ENCODE measurements at regions not wholly inside any gene's neighbourhood (a gene's known extent, or its start where the extent isn't known, plus 50 kb on each side); places are given as distances from the start of the nearest gene placed in this dataset.

DNA sequence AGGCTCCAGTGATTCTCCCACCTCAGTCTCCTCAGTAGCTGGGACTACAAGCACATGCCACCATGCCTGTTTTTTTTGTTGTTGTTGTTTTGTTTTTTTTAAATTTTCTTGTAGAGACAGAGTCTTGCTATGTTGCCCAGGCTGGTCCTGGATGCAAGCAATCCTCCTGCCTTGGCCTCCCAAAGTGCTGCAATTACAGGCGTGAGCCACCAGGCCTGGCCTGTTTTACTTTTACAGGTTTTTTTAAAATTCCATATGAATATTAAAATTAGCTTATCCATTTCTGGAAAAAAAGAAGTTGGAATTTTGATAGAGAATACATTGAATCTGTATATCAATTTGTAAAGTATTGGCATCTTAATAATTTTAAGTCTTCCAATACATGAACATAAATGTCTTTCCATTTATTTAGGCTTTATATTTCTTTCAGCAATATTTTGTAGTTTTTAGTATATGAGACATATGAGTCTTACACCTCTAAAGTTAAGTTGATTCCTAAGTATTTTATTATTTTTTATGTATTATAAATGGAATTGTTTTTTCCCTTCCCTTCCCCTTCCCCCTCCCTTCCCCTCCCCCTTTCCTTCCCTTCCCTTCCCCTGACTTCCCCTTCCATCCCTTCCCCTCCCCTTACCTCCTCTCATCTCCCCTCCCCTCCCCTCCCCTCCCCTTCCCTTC is 323.5 kb upstream of the SALL1 start:
- Histone ChIP-seq H3K4me3 (replicated peaks in 1 of 3; ENCODE audit: insufficient read depth in 1 of 3, low read depth in 2 of 3, low read length in 3 of 3) (no peak overlapping the region), H3K27ac (ENCODE audit: extremely low read length, insufficient read depth, low read length) (no peak overlapping the region), H3K36me3 (replicated peaks in 1 of 2; ENCODE audit: control insufficient read depth in 1 of 2, insufficient read depth in 2 of 2, low read length in 2 of 2) (no peaks in the 10 kb centered on the region), H4K20me1 (ENCODE audit: insufficient read depth, low read length) (no peaks in the 10 kb centered on the region), H3K79me2 (ENCODE audit: insufficient read depth, low read length) (no peaks in the 10 kb centered on the region), H3K9ac (ENCODE audit: insufficient read depth, low read depth, low read length) (no peak overlapping the region), H3K4me1 (ENCODE audit: insufficient read depth, low read length) (no peaks in the 10 kb centered on the region), H3K4me2 (ENCODE audit: low read depth, low read length) (no peak overlapping the region), H3K9me3 (ENCODE audit: low read length) (no peaks in the 10 kb centered on the region), H3K27me3 (ENCODE audit: control insufficient read depth in 1 of 2, insufficient read depth in 2 of 2, low read length in 2 of 2) (no peaks in the 10 kb centered on the region), H2AFZ (ENCODE audit: low read length) (no peak overlapping the region)
- peak; percentile 99 for TF ChIP-seq HNRNPK (IDR thresholded peaks at IDR 0.05; ENCODE audit: low read depth, low read length, poor library complexity, severe bottlenecking)
- 0 out of 2 replicates have a peak, but pooled peaks have one; percentile 62 for TF ChIP-seq PCBP1 (IDR thresholded peaks at IDR 0.05; ENCODE audit: borderline replicate concordance, low read depth, low read length)
- TF ChIP-seq RNF2 (conservative IDR thresholded peaks at IDR 0.05; ENCODE audit: low read depth), result no peak
- 21% methylated on average over 1 of the region's 1 CpG for WGBS (ENCODE audit: low lambda C conversion rate)
- DNase-seq (ENCODE audit: low spot score) (no peak), ATAC-seq (no peak), FAIRE-seq (no peak)
- POLR2A ChIA-PET, result no interaction called here
- intact Hi-C loops (cut with micrococcal nuclease; ENCODE audit: unreplicated experiment), result no loop called here
- no TSS peak for BruUV-seq (replicated peaks)
- CTCF ChIA-PET (ENCODE audit: low intra/inter-chr PET ratio, low total read pairs), result no interaction called here
- in situ Hi-C loops (cut with HindIII; ENCODE audit: extremely low pct_ligation_motif_present, low pct_unique_long_range_greater_than_20kb), result no loop called here

DNA sequence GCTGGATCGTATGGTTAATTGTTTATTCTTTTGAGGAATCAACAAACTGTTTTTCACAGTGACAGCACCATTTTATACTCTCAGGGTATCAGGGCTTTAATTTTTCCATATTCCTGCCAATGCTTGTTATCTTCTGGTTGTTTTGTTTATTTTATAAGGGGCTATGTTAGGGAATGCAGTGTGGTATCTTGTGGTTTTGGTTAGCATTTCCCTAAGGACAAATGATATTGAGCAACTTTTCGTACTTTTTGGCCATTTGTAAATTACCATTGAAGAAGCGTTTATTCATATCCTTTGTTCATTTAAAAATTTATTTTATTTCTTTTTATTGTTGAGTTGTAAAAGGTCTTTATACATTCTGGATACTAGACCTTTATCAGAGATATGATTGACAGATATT is 322.0 kb upstream of the SALL1 start:
- Histone ChIP-seq H3K79me2 (ENCODE audit: insufficient read depth, low read length) (no peaks in the 10 kb centered on the region), H3K4me1 (ENCODE audit: insufficient read depth, low read length) (no peaks in the 10 kb centered on the region), H3K4me3 (replicated peaks in 1 of 3; ENCODE audit: insufficient read depth in 1 of 3, low read depth in 2 of 3, low read length in 3 of 3) (no peak overlapping the region), H3K9me3 (ENCODE audit: low read length) (no peaks in the 10 kb centered on the region), H4K20me1 (ENCODE audit: insufficient read depth, low read length) (no peaks in the 10 kb centered on the region), H3K9ac (ENCODE audit: insufficient read depth, low read depth, low read length) (no peak overlapping the region), H3K27me3 (ENCODE audit: control insufficient read depth in 1 of 2, insufficient read depth in 2 of 2, low read length in 2 of 2) (no peaks in the 10 kb centered on the region), H3K27ac (ENCODE audit: extremely low read length, insufficient read depth, low read length) (no peak overlapping the region), H3K36me3 (replicated peaks in 1 of 2; ENCODE audit: control insufficient read depth in 1 of 2, insufficient read depth in 2 of 2, low read length in 2 of 2) (no peaks in the 10 kb centered on the region), H3K4me2 (ENCODE audit: low read depth, low read length) (no peak overlapping the region), H2AFZ (ENCODE audit: low read length) (no peak overlapping the region)
- DNase-seq (ENCODE audit: low spot score) (no peak), FAIRE-seq (no peak), ATAC-seq (no peak)
- in situ Hi-C loops (cut with HindIII; ENCODE audit: extremely low pct_ligation_motif_present, low pct_unique_long_range_greater_than_20kb) (no loop called here), intact Hi-C loops (cut with micrococcal nuclease; ENCODE audit: unreplicated experiment) (no loop called here)
- 27% methylated on average over 3 of the region's 3 CpGs for WGBS (ENCODE audit: low lambda C conversion rate)
- TF ChIP-seq KAT8 (CRISPR knock-in tag; IDR thresholded peaks at IDR 0.05) (no peak), RBFOX2 (IDR thresholded peaks at IDR 0.05; ENCODE audit: low read depth, low read length) (no peak), MTA3 (CRISPR knock-in tag; IDR thresholded peaks at IDR 0.05) (no peak), ZNF251 (CRISPR knock-in tag; IDR thresholded peaks at IDR 0.05) (no peak), ZNF350 (CRISPR knock-in tag; IDR thresholded peaks at IDR 0.05; ENCODE audit: borderline replicate concordance, low read depth) (no peak), ZNF878 (CRISPR knock-in tag; IDR thresholded peaks at IDR 0.05) (no peak)
- TF ChIP-seq, protein P1, sequence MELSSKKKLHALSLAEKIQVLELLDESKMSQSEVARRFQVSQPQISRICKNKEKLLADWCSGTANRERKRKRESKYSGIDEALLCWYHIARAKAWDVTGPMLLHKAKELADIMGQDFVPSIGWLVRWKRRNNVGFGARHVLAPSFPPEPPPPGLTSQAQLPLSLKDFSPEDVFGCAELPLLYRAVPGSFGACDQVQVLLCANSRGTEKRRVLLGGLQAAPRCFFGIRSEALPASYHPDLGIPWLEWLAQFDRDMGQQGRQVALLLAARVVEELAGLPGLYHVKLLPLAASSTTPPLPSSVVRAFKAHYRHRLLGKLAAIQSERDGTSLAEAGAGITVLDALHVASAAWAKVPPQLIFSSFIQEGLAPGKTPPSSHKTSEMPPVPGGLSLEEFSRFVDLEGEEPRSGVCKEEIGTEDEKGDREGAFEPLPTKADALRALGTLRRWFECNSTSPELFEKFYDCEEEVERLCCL (CRISPR knock-in tag; IDR thresholded peaks at IDR 0.05; ENCODE audit: borderline replicate concordance), result no peak
- CTCF ChIA-PET (ENCODE audit: low intra/inter-chr PET ratio, low total read pairs), result no interaction called here
- POLR2A ChIA-PET, result no interaction called here
- BruUV-seq (replicated peaks), result no TSS peak
